ENCODE measurements at regions not wholly inside any gene's neighbourhood (a gene's known extent, or its start where the extent isn't known, plus 50 kb on each side); places are given as distances from the start of the nearest gene placed in this dataset.

DNA sequence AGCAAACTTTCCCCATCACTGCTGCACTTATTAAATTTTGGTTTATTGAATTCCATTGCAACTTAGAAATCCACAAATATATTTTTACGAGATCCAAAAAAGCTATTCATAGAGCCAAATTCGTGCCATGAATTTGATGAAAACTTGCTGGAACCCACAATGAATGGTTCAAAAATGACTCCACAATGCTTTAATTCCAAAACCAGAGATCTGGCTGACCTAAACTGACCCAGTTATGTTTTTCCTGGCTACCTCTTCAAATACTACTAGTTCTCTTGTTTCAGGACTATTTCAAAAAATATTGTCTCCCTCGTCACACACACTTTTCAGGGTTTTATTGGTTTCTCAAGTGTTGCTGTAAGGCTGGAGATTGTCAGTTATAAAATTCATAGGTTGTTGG, 474.8 kb downstream of the PDGFC start:
- Histone ChIP-seq H3K27ac (ENCODE audit: low read length) (no peak overlapping the region), H3K9me3 (ENCODE audit: control insufficient read depth, low read length) (no peaks in the 10 kb centered on the region), H3K4me1 (ENCODE audit: control insufficient read depth, insufficient read depth, low read length) (no peaks in the 10 kb centered on the region), H3K27me3 (ENCODE audit: control insufficient read depth, insufficient read depth) (no peaks in the 10 kb centered on the region), H3K4me3 (ENCODE audit: low read length) (no peak overlapping the region)
- 54% methylated on average over 3 of the region's 3 CpGs for WGBS
- DNase-seq (no peak), ATAC-seq (no peak)
- intact Hi-C loops (cut with DNase I) = no loop called here

DNA sequence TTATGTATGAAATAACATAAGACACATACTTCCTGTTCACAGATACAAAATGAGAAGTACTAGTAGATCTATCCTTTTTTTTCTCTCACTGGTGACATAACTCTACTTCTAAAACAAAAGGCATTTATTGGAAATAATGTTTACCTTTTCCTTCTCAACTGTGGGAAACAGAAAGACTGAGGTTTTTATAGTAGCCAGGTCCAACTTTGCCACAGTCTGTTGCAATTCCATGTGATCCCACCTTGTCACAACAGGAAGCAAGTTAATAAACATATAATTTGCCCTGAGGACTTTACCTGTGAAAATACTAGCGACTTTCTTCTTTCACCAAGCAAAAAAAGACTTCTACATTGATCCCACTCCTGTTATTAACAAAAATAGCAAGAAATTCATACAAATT, 475.8 kb downstream of the PDGFC start:
- intact Hi-C loops (cut with DNase I) = no loop called here
- no peaks in the 10 kb centered on the region for H3K9me3 ChIP-seq (ENCODE audit: control insufficient read depth, low read length)
- DNase-seq (no peak), ATAC-seq (no peak)
- WGBS = 70% methylated on average over 1 of the region's 1 CpG
- no peaks in the 10 kb centered on the region for H3K4me1 ChIP-seq (ENCODE audit: control insufficient read depth, insufficient read depth, low read length)
- H3K27me3 ChIP-seq (ENCODE audit: control insufficient read depth, insufficient read depth) = no peaks in the 10 kb centered on the region
- no peak overlapping the region for H3K4me3 ChIP-seq (ENCODE audit: low read length)
- H3K27ac ChIP-seq (ENCODE audit: low read length) = no peak overlapping the region

DNA sequence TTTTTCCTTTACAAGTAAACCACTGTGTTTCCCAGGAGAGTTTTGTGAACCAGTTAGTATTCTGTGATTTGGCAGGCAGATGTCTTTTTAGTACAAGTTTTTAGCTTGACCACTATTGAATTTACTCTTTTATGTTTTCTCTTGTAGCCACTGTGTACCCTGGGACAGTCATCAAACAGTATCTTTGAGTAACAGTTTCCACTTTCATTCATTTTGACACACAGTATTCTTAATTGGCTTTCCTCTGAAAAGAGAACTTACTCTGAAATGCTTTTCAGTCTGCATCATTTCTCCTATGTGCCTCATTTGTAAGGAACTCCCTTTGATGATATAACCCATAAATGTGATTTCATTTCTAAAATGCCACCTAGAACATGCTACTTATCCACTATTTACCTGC, 476.5 kb downstream of the PDGFC start:
- ATAC-seq (no peak), DNase-seq (no peak)
- intact Hi-C loops (cut with DNase I) = no loop called here
- Histone ChIP-seq H3K9me3 (ENCODE audit: control insufficient read depth, low read length) (no peaks in the 10 kb centered on the region), H3K27ac (ENCODE audit: low read length) (no peak overlapping the region), H3K27me3 (ENCODE audit: control insufficient read depth, insufficient read depth) (no peaks in the 10 kb centered on the region), H3K4me1 (ENCODE audit: control insufficient read depth, insufficient read depth, low read length) (no peaks in the 10 kb centered on the region), H3K4me3 (ENCODE audit: low read length) (no peak overlapping the region)

DNA sequence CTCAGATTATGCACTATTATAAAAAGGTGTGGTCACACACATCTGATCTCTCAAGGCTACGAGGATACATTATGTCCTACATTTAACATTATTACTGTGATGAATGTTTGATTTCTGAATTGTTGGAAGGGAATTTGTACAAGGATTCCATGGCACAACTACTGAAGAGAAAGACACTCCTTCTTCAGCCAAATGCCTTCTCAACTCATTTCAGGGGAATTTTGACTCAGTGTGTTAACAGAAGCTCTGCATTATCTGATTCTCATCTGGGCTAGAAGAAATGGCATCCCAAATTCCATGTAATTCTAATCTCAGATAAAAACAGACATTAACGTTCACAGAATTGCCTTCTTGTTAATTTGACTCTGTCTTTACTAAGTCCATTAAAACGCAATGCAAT, 477.7 kb downstream of the PDGFC start:
- DNase-seq = no peak
- Histone ChIP-seq H3K9me3 (ENCODE audit: control insufficient read depth, low read length) (no peaks in the 10 kb centered on the region), H3K27me3 (ENCODE audit: control insufficient read depth, insufficient read depth) (no peaks in the 10 kb centered on the region), H3K27ac (ENCODE audit: low read length) (no peak overlapping the region), H3K4me3 (ENCODE audit: low read length) (no peak overlapping the region), H3K4me1 (ENCODE audit: control insufficient read depth, insufficient read depth, low read length) (no peaks in the 10 kb centered on the region)
- intact Hi-C loops (cut with DNase I) = no loop called here
- no peak for ATAC-seq
- 51% methylated on average over 3 of the region's 3 CpGs for WGBS

DNA sequence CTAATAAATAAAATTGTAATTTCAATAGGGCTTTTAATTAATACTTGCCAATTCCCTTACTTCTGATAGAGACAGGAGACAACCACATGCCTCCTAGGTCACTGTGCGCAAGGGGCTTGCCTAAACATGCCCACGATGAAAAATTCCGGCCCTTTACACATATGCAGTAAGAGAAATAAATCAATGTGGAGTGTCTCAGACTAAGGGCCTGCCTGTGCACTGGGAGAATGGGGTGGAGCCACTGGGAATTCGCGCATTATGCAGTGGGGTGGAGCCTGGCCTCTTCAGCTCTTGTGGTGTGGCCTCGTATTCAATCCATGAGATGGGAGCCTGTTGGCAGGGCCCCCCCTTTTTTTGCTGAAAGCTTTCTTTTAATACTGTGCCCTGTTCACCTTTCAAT, 484.5 kb downstream of the PDGFC start:
- H3K27me3 ChIP-seq (ENCODE audit: control insufficient read depth, insufficient read depth) = no peaks in the 10 kb centered on the region
- H3K4me3 ChIP-seq (ENCODE audit: low read length) = no peak overlapping the region
- H3K4me1 ChIP-seq (ENCODE audit: control insufficient read depth, insufficient read depth, low read length) = no peaks in the 10 kb centered on the region
- DNase-seq (no peak), ATAC-seq (no peak)
- H3K27ac ChIP-seq (ENCODE audit: low read length) = no peak overlapping the region
- intact Hi-C loops (cut with DNase I) = loop anchor here in 2 of 4 donors (10.0 kb wide), 2 partner anchors 478 to 488 kb away; partner anchors contain the start of gene PDGFC (in 1 of the 2)
- WGBS = 90% methylated on average over 6 of the region's 6 CpGs
- no peaks in the 10 kb centered on the region for H3K9me3 ChIP-seq (ENCODE audit: control insufficient read depth, low read length)

DNA sequence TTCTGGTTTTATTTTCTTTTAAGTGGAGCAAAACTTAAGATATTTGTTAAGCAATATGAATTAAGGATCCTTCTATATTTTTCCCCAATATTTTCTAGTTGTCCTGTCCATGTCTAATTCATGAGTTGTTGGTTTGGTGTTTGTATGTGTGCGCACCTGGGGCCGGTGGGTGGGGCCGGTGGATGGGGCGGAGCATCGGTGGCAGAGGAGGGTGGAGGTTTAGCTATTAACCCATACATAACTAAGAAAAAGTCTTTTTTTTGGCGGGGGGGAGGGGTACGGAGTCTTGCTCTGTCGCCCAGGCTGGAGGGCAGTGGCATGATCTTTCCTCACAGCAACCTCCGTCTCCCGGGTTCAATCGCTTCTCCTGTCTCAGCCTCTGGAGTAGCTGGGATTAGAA, 489.8 kb downstream of the PDGFC start:
- Histone ChIP-seq H3K27ac (ENCODE audit: low read length) (no peak overlapping the region), H3K27me3 (ENCODE audit: control insufficient read depth, insufficient read depth) (no peaks in the 10 kb centered on the region), H3K9me3 (ENCODE audit: control insufficient read depth, low read length) (no peaks in the 10 kb centered on the region), H3K4me1 (ENCODE audit: control insufficient read depth, insufficient read depth, low read length) (no peaks in the 10 kb centered on the region), H3K4me3 (ENCODE audit: low read length) (no peak overlapping the region)
- whole genome bisulfite sequencing = 95% methylated on average over 11 of the region's 11 CpGs
- ATAC-seq (no peak), DNase-seq (no peak)
- intact Hi-C loops (cut with DNase I) = loop anchor here in 2 of 4 donors (10.0 kb wide), 2 partner anchors 483 to 493 kb away; partner anchors contain the start of gene PDGFC (in 1 of the 2)

DNA sequence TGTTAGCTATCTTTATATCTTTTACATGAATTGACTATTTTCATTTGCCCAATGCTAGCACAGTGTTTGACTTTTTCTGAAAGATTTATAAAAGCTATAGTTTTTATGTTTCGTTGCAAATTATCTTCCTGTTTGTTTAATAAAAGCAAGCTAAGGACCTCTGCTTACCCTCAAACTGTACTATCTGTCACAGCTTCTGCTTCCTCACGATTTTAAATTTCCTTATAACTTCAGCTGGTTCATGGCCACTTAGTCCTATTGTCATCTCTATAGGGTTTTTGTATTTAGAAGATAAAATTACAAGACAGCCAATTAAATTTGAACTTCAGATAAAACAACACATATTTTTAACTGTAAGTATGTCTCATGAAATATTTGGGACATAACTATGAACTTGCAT, 494.0 kb downstream of the PDGFC start:
- DNase-seq = no peak
- Histone ChIP-seq H3K27me3 (ENCODE audit: control insufficient read depth, insufficient read depth) (no peaks in the 10 kb centered on the region), H3K4me1 (ENCODE audit: control insufficient read depth, insufficient read depth, low read length) (no peaks in the 10 kb centered on the region), H3K4me3 (ENCODE audit: low read length) (no peak overlapping the region), H3K27ac (ENCODE audit: low read length) (no peak overlapping the region), H3K9me3 (ENCODE audit: control insufficient read depth, low read length) (no peaks in the 10 kb centered on the region)
- intact Hi-C loops (cut with DNase I) = loop anchor here in 3 of 4 donors (10.0 kb wide), 2 partner anchors 487 to 567 kb away; no protein-coding TSS in a partner anchor
- no peak for ATAC-seq
- WGBS = 50% methylated on average over 2 of the region's 2 CpGs

DNA sequence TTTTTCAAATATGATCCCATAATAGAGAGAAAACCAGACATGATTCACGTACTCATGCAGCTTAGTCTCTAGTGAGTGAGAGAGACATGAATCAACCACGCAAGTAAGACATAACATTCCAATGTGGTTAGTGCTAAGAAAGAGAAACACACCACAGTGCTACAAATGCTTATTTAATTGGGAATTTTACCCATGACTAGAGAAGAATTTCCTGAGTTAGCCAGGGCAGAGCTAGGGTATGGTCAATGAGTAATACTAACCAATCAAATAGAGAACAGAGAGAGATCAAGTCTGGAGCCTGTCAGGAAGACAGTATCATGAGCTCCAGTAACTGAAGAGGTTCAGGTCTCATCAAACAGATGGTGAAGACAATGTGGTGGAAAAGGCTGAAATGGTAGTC, 495.2 kb downstream of the PDGFC start:
- Histone ChIP-seq H3K4me3 (ENCODE audit: low read length) (no peak overlapping the region), H3K4me1 (ENCODE audit: control insufficient read depth, insufficient read depth, low read length) (no peaks in the 10 kb centered on the region), H3K9me3 (ENCODE audit: control insufficient read depth, low read length) (no peaks in the 10 kb centered on the region), H3K27me3 (ENCODE audit: control insufficient read depth, insufficient read depth) (no peaks in the 10 kb centered on the region), H3K27ac (ENCODE audit: low read length) (no peak overlapping the region)
- ATAC-seq (no peak), DNase-seq (no peak)
- intact Hi-C loops (cut with DNase I) = loop anchor here in 3 of 4 donors (10.0 kb wide), 2 partner anchors 488 to 568 kb away; no protein-coding TSS in a partner anchor
- 70% methylated on average over 2 of the region's 2 CpGs for WGBS

DNA sequence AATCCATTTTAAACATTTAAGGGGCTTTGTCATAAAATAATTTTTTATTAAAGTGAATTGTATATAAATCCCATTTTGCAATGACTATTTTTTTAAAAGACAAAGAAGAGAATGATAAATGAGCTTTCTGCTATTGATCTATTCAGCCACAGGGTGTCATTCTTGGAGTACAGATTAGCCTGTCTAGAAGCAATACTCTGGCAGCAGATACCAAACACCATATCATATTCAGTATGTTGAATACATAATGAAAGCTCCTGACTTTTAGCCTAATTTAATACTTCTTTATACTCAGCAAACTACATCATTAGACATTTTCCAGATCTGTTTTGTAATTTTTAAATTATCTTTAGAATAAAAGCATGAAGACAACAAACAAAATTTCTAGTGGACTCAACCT, 496.3 kb downstream of the PDGFC start:
- Histone ChIP-seq H3K27ac (ENCODE audit: low read length) (no peak overlapping the region), H3K9me3 (ENCODE audit: control insufficient read depth, low read length) (no peaks in the 10 kb centered on the region), H3K4me1 (ENCODE audit: control insufficient read depth, insufficient read depth, low read length) (no peaks in the 10 kb centered on the region), H3K27me3 (ENCODE audit: control insufficient read depth, insufficient read depth) (no peaks in the 10 kb centered on the region), H3K4me3 (ENCODE audit: low read length) (no peak overlapping the region)
- ATAC-seq (peak in 1 of 2 donors; percentile 66), DNase-seq (no peak)
- intact Hi-C loops (cut with DNase I) = loop anchor here in 3 of 4 donors (10.0 kb wide), 2 partner anchors 489 to 569 kb away; no protein-coding TSS in a partner anchor

DNA sequence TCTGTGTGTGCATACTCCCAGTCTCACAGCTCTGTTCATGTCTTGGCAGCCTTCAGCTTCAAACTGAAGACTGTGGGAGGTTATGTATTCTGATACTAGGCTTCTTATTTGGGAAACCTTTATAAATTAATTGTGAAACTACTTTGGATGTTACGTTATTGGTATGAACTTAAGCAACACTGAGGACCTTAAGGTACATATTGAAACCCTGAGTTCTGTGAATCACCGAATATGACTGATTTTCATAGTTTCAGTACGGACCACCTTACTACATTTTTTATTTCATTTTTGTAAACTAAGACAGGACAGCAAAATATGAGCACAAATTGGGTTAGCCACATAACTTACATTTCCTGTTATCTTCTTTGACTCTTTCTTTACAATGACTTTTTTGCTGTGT, 498.4 kb downstream of the PDGFC start:
- WGBS = 89% methylated on average over 3 of the region's 3 CpGs
- intact Hi-C loops (cut with DNase I) = loop anchor here in 3 of 4 donors (10.0 kb wide), 2 partner anchors 492 to 572 kb away; no protein-coding TSS in a partner anchor

DNA sequence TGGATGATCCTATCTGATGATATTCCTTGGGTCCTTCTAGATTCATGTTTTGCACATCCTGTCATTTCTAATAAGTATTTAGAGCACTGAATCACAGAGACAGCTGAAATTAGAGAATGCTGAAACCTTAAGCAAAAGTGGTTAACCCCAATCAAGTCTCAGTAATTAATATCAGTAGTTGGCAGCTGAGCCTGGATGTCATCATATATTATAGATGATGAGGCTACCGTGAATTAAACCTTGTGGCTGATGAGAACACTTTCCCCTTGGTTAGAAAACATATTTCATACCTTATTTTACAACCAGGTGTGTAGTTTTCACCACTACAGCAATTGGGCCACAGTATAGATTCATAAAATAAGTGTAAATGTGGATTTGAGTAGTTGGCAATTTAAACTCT, 499.0 kb downstream of the PDGFC start:
- ATAC-seq = no peak
- Histone ChIP-seq H3K9me3 (ENCODE audit: control insufficient read depth, low read length) (no peaks in the 10 kb centered on the region), H3K4me3 (ENCODE audit: low read length) (no peak overlapping the region), H3K4me1 (ENCODE audit: control insufficient read depth, insufficient read depth, low read length) (no peaks in the 10 kb centered on the region), H3K27me3 (ENCODE audit: control insufficient read depth, insufficient read depth) (no peaks in the 10 kb centered on the region), H3K27ac (ENCODE audit: low read length) (no peak overlapping the region)
- intact Hi-C loops (cut with DNase I) = loop anchor here in 3 of 4 donors (10.0 kb wide), 2 partner anchors 492 to 572 kb away; no protein-coding TSS in a partner anchor
- 73% methylated on average over 1 of the region's 1 CpG for WGBS
- no peak for DNase-seq

More for the DNA sequence above, 498.4 kb downstream of the PDGFC start:
- Histone ChIP-seq H3K27me3 (ENCODE audit: control insufficient read depth, insufficient read depth) (no peaks in the 10 kb centered on the region), H3K27ac (ENCODE audit: low read length) (no peak overlapping the region), H3K4me3 (ENCODE audit: low read length) (no peak overlapping the region), H3K4me1 (ENCODE audit: control insufficient read depth, insufficient read depth, low read length) (no peaks in the 10 kb centered on the region), H3K9me3 (ENCODE audit: control insufficient read depth, low read length) (no peaks in the 10 kb centered on the region)
- DNase-seq = no peak
- no peak for ATAC-seq

DNA sequence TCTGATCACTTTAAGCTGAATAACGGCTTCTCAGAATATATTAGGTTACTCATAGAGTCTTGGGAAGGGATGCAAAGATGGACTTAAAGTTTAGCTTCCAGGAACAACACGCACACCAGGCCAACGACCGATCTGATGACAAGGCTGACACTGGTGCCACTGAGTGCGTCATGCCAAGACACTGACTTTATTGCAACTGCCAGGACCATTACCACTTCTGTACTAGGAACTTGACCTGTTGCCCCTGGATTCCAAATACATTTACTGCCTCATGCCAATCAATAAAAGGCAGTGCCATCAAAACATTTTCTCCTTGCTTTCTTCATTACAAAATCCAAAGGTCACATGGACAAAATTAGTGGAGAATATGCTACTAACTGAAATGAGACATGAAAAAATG, 505.9 kb upstream of the CTSO start:
- no peak for ATAC-seq

More for the DNA sequence above, 505.9 kb upstream of the CTSO start:
- no peak for DNase-seq
- intact Hi-C loops (cut with DNase I) = no loop called here
- H3K27me3 ChIP-seq (ENCODE audit: control insufficient read depth, insufficient read depth) = no peaks in the 10 kb centered on the region
- H3K9me3 ChIP-seq (ENCODE audit: control insufficient read depth, low read length) = no peaks in the 10 kb centered on the region
- H3K27ac ChIP-seq (ENCODE audit: low read length) = no peak overlapping the region
- H3K4me3 ChIP-seq (ENCODE audit: low read length) = no peak overlapping the region
- H3K4me1 ChIP-seq (ENCODE audit: control insufficient read depth, insufficient read depth, low read length) = no peaks in the 10 kb centered on the region
- WGBS = 80% methylated on average over 5 of the region's 5 CpGs

Data from right cardiac atrium (tissue), 5 donors.